Stimulated activated CD4-positive, alpha-beta T cell treated with anti-CD3 and anti-CD28 coated beads, Interleukin-15, amount 100 ng/mL, for 48 hours (primary cell): ENCODE measurements at regions not wholly inside any gene's neighbourhood (a gene's known extent, or its start where the extent isn't known, plus 50 kb on each side); places are given as distances from the start of the nearest gene placed in this dataset.
"Not testable (repeated sequence)": the region's sequence is repeated elsewhere in the genome, so short reads cannot be mapped to it uniquely, and the experiment has no call there.

ENCODE experiments used
- DNase-seq, 2 donors: peaks; one replicate each; pipeline ENCODE4 v3.0.0-alpha.2; 2020; ENCODE audit warnings: low read depth in 2 of 2

GRCh38 chr1:55876276-55877060 is 661.3 kb upstream of the USP24 start:
- DNase-seq: no peak

GRCh38 chr1:55870106-55870505 is 654.9 kb upstream of the USP24 start:
- no peak for DNase-seq

GRCh38 chr1:55869065-55869464 is 653.9 kb upstream of the USP24 start:
- no peak for DNase-seq

- DNase-seq: no peak
These were observed 652.9 kb upstream of the USP24 start for GRCh38 chr1:55868026-55868425.

- DNase-seq: no peak
These were observed 652.2 kb upstream of the USP24 start for GRCh38 chr1:55867304-55867843.

GRCh38 chr1:55865778-55866177 is 650.6 kb upstream of the USP24 start:
- not testable (repeated sequence) for DNase-seq

- DNase-seq: no peak
These were observed 649.1 kb upstream of the USP24 start for GRCh38 chr1:55864251-55864650.

GRCh38 chr1:55861676-55862340 is 646.6 kb upstream of the USP24 start:
- no peak for DNase-seq

- DNase-seq: no peak
These were observed 645.8 kb upstream of the USP24 start for GRCh38 chr1:55860798-55861519.

GRCh38 chr1:55860326-55860725 is 645.2 kb upstream of the USP24 start:
- DNase-seq: no peak

GRCh38 chr1:55854911-55855310 is 639.7 kb upstream of the USP24 start:
- DNase-seq: no peak

GRCh38 chr1:55848906-55849305 is 633.7 kb upstream of the USP24 start:
- DNase-seq: no peak

- no peak for DNase-seq
These were observed 630.9 kb upstream of the USP24 start for GRCh38 chr1:55846051-55846450.

- no peak for DNase-seq
These were observed 629.2 kb upstream of the USP24 start for GRCh38 chr1:55844322-55844721.

- no peak for DNase-seq
These were observed 624.5 kb upstream of the USP24 start for GRCh38 chr1:55839626-55840025.

- DNase-seq: no peak
These were observed 624.1 kb upstream of the USP24 start for GRCh38 chr1:55839221-55839620.

- DNase-seq: no peak
These were observed 620.9 kb upstream of the USP24 start for GRCh38 chr1:55836086-55836485.

GRCh38 chr1:55833529-55834091 is 618.4 kb upstream of the USP24 start:
- DNase-seq: no peak

GRCh38 chr1:55831759-55832158 is 616.6 kb upstream of the USP24 start:
- DNase-seq: no peak

GRCh38 chr1:55828044-55828443 is 612.9 kb upstream of the USP24 start:
- no peak for DNase-seq

GRCh38 chr1:55827350-55827749 is 612.2 kb upstream of the USP24 start:
- no peak for DNase-seq
